Stimulated activated CD8-positive, alpha-beta memory T cell treated with anti-CD3 and anti-CD28 coated beads, Interleukin-7, amount 100 ng/mL, for 1 hour (primary cell): ENCODE measurements at regions not wholly inside any gene's neighbourhood (a gene's known extent, or its start where the extent isn't known, plus 50 kb on each side); places are given as distances from the start of the nearest gene placed in this dataset.

Experiments
- DNase-seq, 2 donors: peaks; one replicate each; pipeline ENCODE4 v3.0.0-alpha.2; 2020; ENCODE audit warnings: low read depth in 2 of 2

DNA sequence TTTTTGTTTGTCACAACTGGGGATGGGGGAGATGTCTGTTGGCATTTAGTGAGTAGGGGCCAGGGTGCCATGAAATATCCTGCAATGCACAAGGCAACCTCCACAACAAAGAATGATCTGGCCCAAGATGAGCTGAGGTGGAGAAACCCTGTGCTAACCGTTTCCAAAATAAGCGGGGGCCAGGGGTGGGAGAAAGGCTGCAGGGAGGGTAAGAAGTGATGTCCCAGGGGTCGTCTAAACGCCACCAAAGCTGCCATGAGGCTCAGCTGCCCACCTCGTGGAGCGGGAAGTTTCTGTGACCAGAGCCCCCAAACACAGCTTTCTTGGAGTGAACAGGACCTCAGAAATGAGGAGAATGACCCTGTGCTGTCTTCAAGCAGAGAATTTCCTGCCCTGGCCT is 76.5 kb upstream of the CDH5 start:
- DNase-seq = no peak

GRCh38 chr16:66289051-66289680 is 77.3 kb upstream of the CDH5 start:
- no peak for DNase-seq

- no peak for DNase-seq
Measured at GRCh38 chr16:66287926-66288325, 78.6 kb upstream of the CDH5 start.

- no peak for DNase-seq
Measured at GRCh38 chr16:66287416-66287815, 79.1 kb upstream of the CDH5 start.

DNA sequence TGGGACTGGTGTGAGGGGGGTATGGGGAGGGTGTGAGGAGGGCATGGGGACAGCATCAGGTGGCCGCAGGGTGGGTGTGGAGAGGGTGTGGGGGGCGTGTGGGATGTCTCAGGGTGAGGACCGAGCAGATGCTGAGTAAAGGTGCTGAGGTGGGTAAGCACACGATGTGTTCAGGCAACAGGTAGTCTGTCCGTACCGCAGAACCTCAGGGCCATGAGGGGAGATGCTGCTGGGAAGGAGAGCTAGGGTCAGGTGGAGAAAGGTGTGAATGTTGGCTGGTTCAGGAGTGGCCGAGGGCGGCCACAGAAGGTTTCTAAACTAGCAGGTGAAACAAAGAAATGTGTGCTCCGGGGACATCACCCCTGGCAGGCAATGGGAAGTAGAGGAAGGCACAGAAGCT is 80.0 kb upstream of the CDH5 start:
- no peak for DNase-seq

- no peak for DNase-seq
Measured at GRCh38 chr16:66278604-66279262, 87.8 kb upstream of the CDH5 start.

- DNase-seq = no peak
Measured at GRCh38 chr16:66278111-66278531, 88.4 kb upstream of the CDH5 start.

DNA sequence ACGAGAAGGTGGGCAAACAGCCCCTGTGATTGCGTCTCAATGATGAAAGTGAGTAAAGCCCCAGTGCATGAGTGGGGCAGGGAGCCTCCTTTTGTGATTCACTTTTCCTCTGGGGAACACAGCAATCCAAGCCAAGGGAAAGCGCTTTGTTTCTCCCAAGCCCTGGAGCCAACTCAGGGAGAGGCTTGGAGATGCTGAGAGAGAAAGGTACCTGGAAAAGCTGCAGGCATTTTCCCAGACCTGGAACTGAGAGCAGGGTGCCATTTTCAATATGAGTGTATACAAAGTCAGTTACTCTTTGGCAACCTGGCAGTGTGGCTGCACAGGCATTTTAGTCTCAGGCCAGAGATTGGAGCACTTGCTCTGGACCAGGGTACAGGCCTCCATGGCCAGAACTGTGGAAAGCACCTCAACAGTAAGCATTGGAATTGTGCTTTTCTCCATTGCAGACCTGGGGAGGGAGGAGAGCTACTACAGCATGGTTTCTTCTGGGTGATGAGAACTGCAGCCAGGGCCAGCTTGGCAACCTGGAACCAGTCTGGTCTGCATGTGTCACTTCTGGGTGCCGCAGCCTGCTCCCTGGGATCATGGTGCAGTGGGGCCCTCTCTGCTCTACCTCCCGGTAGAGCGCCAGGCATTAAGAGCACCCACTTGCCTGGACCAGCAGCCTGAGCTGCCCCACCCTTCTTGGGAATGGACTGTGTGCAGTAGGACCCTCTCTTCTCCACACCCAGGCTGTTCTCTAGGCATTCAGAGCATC is 89.0 kb upstream of the CDH5 start:
- no peak for DNase-seq

DNA sequence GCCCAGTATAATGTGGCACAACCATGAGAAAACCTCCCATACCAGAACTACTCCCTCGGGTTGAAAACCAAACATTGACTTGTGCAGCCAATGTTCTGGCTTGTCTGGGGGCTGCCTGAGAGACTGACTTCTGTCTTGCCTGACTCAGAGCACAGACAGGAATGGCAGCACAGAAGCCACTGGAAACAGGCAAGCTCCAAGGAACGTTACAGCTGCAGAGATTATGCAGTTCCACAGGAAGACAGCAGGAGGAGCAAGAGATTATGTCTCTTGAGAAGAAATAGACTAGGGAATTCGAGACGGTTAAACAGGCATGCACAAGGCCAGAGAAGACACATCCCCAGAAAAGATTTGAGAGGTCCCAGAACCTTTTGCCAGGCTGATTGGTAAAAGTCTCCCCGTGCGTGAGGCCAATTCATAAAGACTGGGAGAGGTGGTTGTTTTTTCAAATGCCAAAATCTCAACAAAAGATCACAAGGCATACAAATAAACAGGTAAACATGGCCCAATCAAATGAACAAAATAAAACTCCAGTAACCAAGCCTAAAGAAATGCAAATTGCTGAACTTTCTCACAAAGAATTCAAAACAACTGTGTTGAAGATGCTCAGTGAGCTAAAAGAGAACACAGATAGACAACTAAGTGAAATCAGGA is 90.6 kb upstream of the CDH5 start:
- DNase-seq = no peak

- no peak for DNase-seq
Measured at GRCh38 chr16:66274335-66275110, 92.0 kb upstream of the CDH5 start.

GRCh38 chr16:66273644-66274334 is 92.7 kb upstream of the CDH5 start:
- no peak for DNase-seq

- no peak for DNase-seq
Measured at GRCh38 chr16:66273053-66273452, 93.4 kb upstream of the CDH5 start.

DNA sequence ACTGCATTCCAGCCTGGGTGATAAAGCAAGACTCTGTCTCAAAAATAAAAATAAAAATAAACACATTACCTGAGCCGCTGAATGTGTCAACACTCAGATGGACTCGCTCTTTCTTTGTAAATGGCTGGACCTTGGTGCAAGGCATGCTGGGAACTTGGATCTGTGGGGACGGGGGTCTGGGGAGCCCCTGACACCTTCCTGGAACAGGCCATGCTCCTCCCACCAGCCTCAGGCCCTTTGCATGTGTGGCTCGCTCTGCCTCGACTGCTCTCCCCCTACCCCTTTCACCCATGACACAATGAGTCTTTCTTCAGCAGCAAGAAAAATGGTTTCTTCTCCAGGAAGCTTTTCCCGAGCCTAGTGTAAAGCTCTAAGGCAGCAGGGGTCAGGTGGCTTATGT is 94.0 kb upstream of the CDH5 start:
- no peak for DNase-seq

DNA sequence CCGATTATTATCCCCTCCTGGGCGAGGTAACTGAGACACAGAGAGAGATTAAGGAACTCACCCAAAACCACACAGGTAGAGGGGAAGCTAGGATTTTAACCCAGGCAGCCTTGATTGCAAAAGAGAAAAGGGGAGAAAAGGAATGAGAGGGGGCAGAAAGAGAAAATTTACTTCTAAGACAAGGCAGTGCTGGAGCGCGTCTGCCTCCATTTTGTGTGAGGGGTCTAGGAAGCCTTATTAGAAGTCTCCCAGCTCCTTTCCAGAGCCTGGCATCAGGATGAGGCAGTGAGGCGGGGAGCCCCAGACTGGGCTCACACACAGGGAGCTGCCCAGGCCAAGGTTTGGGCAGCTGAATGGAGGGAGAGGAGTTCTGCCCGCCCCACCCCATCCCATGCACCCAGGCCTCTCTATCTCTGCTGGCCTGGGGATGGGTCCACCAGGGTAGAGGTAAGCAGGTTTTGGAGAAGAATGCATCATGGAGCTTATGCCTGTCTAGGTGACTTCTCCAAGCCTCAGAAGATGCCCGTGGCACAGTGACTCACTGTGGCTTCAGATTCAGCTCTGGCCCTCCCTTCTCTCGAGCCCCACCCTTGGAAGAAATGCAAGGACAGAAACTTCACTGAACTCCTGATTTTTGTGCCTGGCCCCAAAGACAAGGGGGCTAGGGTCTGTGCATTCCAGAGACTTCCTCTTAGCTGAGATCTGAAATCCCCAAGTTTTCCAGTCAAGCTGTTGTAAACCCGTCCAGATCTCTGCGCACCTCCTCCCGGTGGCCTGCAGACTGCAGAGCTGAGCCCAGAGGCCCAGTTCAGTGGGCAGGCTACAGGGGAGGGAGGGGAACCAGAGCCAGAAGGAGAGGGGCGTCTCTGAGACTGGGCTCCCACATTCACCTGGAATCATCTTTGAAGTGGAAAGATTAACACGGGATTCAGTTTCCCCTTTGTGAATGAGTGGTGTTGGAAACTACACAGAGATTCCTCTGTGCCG is 95.1 kb upstream of the CDH5 start:
- no peak for DNase-seq

DNA sequence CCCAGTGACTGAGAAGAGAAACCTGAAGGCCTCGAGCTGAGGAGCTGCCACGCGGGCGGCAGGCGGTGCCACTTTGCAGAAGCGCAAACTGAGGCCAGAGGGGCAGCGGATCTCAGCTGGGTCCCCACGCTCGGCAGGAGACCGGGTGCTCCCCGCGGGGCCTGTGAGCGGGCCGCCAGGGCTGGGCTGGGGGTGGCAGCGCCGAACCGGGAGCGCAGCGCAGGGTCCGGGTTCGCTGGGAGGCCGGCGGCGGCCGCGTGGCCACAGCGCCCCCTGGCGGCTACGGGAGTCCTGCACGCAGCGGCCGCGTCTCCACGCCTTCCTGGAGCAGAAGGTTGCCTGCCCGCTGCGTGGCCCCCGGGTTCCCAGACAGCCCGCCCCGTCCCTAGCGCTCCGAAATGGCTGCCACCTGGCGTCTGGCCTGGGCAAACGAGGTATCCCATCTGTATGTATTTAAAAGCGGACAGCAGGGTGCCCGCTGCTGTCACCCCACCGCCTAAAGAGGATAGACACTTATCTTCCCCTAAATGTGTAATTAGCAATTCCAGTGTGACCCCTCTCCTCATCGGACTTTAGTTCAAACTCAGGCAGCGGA is 96.1 kb upstream of the CDH5 start:
- DNase-seq = peak in 1 of 2 donors; percentile 28

DNA sequence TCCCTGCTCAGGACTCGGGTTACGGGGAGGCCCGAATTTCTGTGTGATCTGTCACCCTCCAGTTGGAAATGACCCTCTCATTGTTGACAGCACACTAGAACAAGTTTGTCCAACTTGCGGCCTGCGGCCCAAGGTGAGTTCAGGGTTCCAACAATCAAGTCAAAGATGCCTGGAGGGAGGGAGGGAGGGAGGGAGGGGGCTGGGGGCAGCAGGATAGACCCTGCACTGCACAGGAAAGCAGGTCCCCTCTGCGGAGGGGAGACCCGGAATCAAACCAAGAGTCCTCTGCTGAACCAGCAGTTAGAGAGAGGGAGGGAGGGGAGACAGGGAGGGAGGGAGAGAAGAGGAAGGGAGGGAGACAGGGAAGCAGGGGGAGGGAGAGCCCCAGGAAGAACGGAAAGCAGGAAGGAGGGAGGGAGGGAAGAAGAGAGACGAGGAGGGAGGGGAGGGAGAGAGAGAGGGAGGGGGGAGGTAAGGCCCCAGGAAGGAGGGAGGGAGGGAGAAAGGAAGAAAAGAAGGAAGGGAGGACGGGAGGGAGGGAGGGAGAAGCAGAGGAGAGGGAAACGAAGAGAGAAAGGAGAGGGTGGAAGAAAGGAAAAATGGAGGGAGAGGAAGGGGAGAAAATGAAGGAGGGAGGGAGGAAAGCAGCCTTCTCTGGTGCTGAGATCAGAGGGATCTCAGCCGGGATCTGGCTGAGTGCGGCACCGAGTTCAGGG is 96.7 kb upstream of the CDH5 start:
- no peak for DNase-seq

GRCh38 chr16:66267292-66268014 is 99.0 kb upstream of the CDH5 start:
- DNase-seq = no peak
